Renal cortex interstitium (tissue), 11 donors: ENCODE measurements at regions not wholly inside any gene's neighbourhood (a gene's known extent, or its start where the extent isn't known, plus 50 kb on each side); places are given as distances from the start of the nearest gene placed in this dataset.
A peak's percentile ranks its signal among the peaks of the same experiment; 100 is the strongest.

ENCODE experiments used
- DNase-seq, 11 donors: peaks; one replicate each; pipeline ENCODE4 v3.0.0-alpha.2; 2013; ENCODE audit warnings: low read depth in 9 of 11, low spot score in 4 of 11; ENCODE audit errors: extremely low read depth in 1 of 11

GRCh38 chr20:16220826-16221225 is 352.4 kb downstream of the KIF16B start:
- no peak for DNase-seq

GRCh38 chr20:16219182-16219581 is 354.1 kb downstream of the KIF16B start:
- no peak for DNase-seq

- DNase-seq: no peak
These were observed 356.4 kb downstream of the KIF16B start for GRCh38 chr20:16216914-16217230.

- DNase-seq: no peak
These were observed 356.9 kb downstream of the KIF16B start for GRCh38 chr20:16216227-16216913.

GRCh38 chr20:16215041-16215440 is 358.2 kb downstream of the KIF16B start:
- peak in 1 of 11 donors; percentile 17 for DNase-seq

- DNase-seq: no peak
These were observed 360.5 kb downstream of the KIF16B start for GRCh38 chr20:16212790-16213189.

GRCh38 chr20:16209951-16210361 is 363.3 kb downstream of the KIF16B start:
- DNase-seq: peak in 1 of 11 donors; percentile 22

GRCh38 chr20:16209357-16209756 is 363.9 kb downstream of the KIF16B start:
- no peak for DNase-seq

GRCh38 chr20:16208443-16208842 is 364.8 kb downstream of the KIF16B start:
- DNase-seq: no peak

GRCh38 chr20:16206817-16207216 is 366.4 kb downstream of the KIF16B start:
- DNase-seq: no peak

- DNase-seq: no peak
These were observed 367.7 kb downstream of the KIF16B start for GRCh38 chr20:16205507-16205906.

- no peak for DNase-seq
These were observed 370.2 kb downstream of the KIF16B start for GRCh38 chr20:16203096-16203495.

GRCh38 chr20:16201191-16201590 is 372.1 kb downstream of the KIF16B start:
- DNase-seq: no peak

GRCh38 chr20:16197696-16198095 is 375.6 kb downstream of the KIF16B start:
- no peak for DNase-seq

GRCh38 chr20:16195671-16196070 is 377.6 kb downstream of the KIF16B start:
- no peak for DNase-seq

- no peak for DNase-seq
These were observed 378.5 kb downstream of the KIF16B start for GRCh38 chr20:16194617-16195360.

GRCh38 chr20:16191496-16191895 is 381.8 kb downstream of the KIF16B start:
- no peak for DNase-seq

GRCh38 chr20:16189371-16189770 is 383.9 kb downstream of the KIF16B start:
- DNase-seq: no peak

- DNase-seq: no peak
These were observed 385.2 kb downstream of the KIF16B start for GRCh38 chr20:16187956-16188616.

GRCh38 chr20:16179919-16180318 is 393.3 kb downstream of the KIF16B start:
- no peak for DNase-seq
